Stimulated activated CD8-positive, alpha-beta memory T cell treated with anti-CD3 and anti-CD28 coated beads, Interleukin-15, amount 100 ng/mL, for 1 hour (primary cell): ENCODE measurements at regions not wholly inside any gene's neighbourhood (a gene's known extent, or its start where the extent isn't known, plus 50 kb on each side); places are given as distances from the start of the nearest gene placed in this dataset.

Experiments used
- DNase-seq: peaks from one replicate; pipeline ENCODE4 v3.0.0-alpha.2; 2020; ENCODE audit warnings: low read depth

DNA sequence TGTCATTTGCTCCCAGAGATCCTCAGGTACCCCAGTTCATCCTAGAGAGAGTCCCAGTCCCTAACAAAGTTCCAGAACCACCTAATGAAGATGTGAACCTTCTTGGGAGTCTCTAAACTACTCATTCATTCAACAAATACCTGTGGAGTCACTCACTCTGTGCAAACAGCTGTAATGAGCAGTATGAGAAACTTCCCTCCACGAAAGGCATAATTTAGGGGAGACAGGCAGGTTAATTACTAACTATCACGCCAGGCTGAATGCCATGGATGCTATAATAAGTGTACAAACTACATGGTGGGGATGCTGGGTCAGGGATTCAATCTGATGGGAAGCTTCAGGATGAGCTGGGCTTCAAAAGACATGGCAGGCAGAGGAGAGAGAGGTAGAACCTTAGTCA, 70.1 kb upstream of the AFDN start:
- DNase-seq = no peak

DNA sequence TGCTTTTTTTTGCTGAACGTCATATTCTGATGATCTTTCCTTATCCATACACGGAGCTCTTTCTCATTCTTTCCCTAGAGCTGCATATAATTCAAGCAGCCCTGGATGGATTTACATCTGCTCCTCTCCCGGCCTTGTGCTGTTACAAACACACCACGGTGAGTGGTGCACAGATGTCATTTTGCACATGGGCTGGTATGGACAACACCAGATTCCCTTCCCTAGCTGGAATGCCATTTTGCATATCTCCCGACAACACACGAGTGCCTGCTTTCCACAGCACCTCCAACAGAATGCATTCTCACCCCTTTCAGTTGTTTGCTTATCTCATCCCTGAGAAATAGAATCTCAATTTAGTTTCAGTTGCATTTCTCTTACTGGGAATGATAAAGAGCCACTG, 69.5 kb upstream of the AFDN start:
- no peak for DNase-seq

DNA sequence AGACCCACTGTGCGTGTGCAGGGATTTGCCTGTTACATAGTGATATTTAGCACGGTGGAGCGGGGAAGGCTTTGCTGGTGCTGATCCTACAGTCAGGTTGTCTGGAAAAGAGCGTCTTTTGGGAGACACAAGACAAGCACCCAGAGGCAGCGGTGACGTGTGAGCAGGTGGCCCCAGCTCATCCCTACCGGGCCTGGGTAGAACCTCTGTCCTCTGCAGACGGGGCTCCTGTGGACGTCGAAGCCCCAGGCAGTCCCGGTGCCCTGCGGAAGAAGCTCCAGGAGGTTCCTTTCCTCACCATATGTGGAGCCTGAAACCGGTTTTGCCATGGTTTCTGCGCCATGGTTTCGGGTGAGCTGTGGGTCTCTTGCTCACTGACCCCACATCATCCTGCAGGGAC, 68.9 kb upstream of the AFDN start:
- DNase-seq = no peak

DNA sequence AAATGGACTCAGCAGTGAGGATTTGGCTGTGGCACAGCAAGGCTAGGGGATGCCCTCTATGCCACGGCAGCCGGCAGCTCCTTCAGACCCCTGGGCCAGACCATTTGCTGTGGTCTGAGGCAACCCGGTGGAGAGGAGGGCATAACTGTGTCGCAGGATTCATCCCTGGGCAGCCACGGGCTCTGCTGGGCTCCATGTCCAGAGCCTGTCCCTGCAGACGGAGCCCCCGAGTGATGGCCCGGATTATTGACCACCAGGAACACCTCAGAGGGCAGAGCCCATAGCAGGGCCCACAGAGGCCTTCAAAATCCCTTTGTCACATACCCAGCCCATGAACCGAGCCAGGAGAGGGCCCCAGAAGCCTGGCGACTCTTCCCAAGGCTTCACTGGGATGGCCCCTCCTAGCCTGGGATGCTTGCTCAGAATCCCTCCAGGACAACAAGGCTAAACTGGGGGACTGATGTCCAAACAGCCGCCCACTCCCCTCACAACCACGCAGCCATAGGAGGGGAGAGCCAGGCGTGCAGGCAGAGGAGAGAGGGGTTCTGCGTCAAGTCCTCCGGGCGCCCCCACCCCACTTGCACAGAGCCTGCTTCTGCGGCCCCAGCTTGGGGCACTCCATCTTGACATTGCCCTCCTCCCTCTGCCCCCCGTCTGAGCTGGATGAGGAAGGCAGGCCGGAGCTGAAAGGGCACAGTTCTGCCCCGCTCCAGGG, 68.2 kb upstream of the AFDN start:
- no peak for DNase-seq

DNA sequence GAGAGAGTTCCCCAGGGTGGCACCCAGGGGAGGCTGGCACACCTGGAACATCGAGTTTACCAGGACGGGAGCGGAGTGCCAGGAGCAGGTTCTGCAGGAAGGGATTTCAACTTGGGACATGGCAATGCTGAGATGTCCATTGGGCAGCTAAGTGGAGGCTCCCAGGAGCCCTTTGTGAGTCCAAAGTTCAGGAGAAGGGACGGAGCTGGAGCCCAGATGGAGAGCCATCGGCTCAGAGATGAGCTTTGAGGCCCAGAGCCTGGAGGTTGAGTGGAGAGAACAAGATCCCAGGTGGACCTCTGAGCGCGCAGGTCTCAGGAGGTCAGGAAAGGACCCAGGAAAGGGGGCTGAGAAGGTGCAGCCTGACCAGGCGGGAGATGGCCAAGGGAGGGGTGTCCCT, 67.5 kb upstream of the AFDN start:
- DNase-seq = no peak

DNA sequence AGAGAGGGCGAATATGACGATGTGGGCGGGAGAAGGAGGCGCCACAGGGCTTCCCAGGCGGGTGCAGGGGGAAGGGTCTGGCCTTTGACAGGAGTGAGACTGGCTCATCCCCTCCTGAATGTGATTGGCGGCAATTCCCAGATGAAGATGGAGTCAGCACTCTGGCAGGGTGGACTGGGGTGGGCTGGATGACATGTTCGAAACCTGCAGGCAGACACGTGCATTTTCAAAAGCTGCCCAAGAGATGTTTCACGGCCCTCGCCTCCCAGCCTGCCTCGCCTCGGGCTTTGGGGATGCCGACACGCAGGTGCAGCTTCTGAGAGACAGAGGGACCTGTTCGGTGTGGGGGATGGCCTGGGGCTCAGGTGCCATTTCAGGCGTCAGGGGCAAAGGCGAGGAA, 66.8 kb upstream of the AFDN start:
- DNase-seq = no peak

DNA sequence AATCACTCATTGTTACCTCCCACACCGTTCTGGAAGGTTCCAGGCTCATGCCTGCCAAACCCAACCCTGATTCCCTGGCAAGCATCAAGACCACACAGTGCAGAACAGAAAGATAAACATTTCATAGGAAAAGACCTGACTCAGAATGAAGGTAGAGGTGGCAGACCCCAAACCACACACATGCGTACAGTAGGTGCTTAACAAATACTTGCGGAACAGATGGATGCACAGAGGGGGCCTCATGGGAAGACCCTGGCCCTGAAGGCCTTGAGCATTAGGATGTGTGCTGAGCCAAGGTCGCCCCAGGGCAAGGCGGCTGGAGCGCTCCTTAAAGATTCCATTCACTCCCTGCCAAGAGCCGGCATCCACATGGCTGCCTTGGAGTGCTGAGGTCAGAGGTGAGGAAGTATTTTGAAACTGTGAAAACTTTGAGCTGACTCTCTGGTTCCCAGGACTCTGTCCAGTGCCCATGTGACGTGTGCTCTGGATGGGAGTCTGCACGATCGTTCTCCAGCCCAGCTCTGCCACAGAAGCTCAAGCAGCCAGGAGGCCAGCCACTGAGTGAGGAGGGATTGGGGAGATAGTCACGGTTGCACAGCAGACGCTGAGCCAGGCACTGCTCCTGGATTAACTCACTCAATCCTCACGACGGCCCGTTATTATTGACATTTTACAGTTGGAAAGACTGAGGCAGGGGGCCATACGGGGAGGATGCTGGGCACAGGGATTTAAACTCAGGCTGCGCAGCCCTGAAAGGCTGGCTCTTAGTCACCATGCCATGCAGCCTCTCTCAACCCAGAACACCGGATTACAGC, 65.5 kb upstream of the AFDN start:
- DNase-seq = no peak

DNA sequence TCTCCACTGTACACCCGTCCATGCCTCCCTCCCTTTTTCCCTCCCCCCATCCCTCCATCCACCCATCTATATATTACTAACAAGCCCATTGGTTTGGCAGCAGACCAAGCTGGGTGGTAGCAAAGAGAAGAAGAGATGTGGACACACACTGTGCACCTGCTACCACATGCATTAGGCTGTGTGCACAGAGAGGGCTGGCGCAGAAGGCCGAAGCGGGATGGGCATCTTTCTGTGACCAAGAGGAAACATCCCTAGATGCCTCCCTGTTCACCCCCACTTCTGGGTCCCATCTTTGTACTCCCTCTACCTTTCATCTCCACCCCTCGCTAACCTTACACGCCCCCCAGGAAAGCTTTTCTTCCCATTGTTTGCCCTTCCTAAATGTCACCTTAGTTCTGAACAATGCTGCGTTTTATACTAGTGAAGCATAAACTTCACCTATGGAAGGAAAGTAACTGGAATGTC, 64.9 kb upstream of the AFDN start:
- no peak for DNase-seq

DNA sequence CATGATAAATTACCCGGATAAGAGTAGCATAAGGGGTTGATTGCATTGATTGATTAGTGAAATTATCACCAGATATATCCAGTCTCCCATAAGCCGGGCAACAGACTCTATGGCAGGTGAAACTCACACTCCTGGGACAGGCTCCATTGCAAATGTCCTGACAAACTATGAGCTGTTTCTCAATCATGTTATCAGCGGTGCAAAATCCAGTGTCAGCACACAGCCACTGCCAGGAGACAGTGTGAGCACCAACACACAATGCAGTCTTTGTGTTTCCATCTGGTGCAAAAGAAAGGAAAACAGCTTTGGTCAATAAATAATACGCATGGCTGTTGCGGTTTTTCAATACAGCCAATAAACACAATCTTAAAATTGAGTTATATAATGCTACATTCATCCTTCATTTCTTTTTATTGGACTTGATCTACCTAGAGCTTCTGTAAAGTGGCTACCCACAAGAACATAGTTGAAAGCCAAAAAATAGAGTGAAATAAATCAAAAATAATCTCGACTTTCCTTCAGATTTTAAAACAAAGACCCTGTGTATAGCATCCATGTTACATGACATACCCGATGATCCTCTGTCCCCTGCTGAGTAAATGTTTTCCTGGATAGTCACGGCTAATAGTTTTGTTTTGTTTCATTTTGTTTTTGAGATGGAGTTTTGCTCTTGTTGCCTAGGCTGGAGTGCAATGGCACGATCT, 64.3 kb upstream of the AFDN start:
- no peak for DNase-seq

DNA sequence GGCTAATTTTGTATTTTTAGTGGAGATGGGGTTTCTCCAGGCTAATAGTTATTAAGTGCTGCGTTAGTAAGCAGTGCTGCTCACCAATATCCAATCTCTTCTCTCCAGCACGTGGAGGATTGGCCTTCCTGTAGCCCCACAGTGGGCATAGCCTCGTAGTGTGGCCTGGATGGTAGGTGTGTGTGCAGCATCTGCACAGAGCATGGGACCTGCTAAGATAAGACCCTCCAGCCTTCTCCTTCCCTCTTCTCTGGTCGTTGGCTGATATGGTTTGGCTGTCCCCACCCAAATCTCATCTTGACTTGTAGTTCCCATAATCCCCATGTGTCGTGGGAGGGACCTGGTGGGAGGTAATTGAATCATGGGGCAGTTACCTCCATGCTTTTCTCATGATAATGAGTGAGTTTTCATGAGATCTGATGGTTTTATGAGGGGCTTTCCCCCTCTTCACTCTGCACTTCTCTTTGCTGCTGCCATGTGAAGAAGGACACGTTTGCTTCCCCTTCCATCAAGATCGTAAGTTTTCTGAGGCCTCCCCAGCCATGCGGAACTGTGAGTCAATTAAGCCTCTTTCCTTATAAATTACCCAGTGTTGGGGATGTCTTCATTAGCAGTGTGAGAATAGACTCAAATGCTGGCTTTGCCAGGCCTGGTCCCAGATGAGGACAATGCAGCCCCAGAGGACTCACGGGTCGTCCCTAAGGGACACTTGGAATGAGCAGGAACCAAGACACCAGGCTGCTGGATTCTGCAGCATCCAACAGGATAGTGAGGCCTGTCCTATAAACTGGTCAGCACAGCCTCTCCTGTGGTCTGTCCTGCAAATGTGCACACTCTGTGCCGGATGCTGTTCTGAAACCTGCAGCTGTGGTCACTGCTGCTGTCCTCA, 63.4 kb upstream of the AFDN start:
- no peak for DNase-seq

DNA sequence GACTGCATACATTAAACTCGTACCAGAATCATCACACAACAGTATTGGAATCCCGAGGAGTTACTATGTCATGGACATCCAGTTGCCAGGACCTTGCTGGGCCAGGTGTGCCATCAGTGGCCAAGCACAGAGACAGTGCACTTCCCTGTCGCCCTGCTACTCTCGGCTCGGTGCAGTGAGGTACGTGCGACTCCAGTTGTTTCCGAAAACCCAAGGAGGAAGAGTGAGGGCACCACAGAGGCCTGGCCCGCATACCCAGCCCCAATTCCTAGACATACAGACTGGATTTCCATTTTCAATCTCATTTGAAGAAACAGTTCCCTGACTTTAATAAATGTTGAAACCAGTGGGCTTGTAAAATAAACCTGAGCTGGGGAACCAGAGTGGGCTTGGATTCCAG, 62.5 kb upstream of the AFDN start:
- DNase-seq = no peak

DNA sequence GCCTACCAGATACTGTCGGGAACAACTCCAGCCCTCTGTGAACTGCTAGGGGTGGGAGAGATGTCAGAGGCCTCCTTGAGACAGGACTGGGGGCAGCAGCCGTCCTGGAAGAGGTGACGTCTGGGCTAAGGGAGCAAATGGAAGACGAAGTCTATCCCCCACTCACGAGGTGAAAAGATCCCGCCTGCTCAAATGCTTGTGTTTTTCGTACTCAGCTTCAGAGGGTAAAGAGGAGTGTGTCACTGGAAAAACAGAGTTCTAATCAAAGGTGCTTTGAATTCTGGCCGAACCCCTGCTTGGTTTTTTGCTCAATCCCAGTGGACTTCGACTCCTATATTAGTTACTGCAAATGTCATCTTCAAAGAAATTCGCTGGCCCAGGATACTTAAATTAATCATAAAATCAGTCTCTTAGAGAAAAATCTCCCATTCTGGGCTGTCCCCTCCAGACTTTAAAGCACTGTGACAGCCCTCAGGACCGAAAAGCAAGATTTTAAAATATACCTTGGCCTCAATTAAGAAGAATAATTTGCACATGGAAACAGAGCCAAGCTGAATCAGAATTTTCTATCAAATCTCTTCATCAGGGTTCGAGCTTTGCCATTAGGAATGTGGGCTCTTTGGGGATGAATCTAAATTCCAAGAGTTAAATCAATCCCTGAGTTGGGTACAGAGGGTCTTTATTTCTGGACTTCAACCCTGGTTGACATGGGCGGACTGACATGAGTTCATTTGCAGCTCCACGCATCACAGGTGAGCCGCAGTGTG, 61.8 kb upstream of the AFDN start:
- no peak for DNase-seq

DNA sequence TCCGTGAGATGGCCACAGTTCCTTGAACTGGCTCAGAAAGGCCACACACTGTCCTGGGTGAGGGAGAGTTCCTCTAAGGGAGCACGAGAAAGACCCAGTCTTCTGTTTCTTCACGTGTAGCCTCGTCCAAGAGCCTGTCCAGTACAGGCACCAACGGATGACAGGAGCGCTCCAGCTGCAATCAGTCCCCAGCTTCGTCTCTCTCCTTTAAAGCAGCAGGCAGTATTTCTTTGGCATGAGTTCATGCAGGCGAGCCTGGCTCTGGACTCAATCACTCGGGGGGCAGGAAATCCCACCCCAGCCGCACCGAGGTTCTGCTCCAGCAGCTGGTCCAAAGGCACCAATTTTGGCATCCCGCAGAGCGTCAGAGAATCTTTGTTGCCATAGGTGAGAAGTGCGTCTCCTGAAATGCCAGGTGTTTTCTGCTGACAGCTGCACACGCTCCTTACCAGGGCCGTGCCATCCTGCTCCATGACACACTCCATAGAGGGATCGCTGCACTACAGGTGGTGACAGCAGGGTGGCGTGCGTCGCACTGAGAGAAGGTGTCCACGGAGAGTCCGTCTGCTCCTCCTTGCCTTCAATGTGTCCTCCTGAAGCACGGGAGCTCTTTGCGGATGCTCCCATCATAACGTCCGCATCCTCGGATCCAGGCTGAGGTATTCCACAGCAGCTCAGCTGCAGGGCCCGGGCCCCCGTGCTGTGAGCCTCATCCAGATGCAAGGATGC, 59.6 kb upstream of the AFDN start:
- DNase-seq = no peak

DNA sequence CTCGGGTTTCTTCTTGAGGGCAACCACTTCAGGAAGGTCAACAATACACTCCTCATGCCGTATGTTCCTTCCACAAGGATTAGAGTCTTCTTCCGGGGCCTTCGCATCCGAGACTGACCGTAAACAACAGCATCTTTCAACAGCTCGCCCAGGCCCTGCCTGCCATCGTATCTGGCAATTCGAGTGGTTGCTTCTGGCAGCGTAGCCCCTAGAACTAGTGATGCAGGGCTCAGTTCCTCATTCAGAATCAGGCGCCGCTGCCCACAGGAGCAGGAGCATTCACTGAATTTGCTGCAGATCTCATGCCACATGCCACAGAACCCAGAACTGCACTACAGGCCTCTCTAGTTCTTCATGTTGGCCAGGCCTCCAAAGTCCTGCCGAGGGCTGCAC, 59.0 kb upstream of the AFDN start:
- DNase-seq = no peak

DNA sequence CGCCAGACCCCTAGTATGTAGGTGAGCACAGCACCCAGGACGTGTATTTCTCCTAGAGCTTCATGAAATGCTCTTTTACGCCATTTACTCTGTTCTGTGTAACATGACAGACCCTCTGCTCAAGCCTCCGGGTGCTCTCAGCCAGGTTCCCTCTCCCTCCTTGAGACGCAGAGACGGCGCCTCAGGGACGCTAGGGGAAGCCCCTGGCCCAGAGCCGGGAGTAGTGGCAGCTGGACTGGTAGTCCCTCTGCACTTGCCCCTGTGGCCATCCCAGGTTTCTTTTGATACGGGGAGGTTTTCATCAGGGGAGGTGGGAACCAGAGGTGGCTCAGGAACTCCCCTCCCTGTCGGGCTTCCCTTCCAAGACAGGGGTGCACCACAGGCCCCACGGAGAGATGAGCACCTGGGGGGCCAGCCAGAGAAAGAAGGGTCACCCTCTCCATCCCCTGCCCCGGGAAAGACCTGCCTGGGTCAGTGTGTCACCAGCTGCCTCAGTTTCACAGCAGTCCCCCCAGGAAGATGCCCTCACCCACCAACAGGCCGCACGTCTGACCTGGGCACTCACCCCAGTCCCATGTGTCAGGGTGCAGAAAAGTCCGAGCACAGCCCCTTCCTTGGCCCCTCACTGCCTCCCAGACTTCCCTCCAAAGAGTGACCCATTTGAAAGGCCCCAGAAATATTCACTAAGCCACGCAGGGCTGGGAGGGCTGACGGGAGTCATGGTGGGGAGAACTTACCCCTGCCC, 58.1 kb upstream of the AFDN start:
- no peak for DNase-seq

DNA sequence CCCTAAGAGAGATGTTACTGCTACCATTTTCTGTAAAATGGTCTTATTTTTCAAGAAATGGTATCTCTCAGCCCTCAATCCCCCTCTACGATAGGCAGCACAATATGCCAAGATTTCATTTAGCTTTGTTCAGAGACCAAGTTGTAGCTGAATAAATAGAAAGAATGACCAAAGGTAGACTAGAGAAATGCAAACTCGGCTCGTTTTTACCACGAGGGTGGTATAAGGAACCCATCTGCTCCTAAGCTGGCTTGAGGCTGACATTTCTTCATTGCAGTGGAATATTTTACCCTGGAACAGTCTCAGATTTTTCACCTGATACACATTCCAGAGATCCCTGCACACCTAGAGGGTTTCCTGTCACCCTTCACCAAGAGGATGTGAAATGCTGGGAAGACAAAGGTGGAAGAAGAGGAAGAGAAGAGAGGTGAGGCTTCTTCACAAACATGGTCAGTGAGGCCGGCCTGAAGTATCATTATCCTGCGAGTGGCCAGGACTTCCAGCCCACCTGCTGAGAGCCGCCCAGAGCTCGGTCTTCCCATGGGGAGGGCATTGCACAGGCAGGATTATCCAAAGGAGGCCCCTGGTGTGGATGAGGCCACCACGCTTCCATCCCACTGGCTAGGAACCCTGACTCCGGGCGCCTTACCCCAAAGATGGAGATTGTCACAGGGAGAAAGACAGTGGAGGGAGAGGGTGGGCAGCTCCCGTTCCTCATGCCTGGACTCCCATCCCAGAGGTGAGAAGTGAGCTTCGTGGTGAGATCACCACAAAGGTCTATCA, 57.1 kb upstream of the AFDN start:
- no peak for DNase-seq

DNA sequence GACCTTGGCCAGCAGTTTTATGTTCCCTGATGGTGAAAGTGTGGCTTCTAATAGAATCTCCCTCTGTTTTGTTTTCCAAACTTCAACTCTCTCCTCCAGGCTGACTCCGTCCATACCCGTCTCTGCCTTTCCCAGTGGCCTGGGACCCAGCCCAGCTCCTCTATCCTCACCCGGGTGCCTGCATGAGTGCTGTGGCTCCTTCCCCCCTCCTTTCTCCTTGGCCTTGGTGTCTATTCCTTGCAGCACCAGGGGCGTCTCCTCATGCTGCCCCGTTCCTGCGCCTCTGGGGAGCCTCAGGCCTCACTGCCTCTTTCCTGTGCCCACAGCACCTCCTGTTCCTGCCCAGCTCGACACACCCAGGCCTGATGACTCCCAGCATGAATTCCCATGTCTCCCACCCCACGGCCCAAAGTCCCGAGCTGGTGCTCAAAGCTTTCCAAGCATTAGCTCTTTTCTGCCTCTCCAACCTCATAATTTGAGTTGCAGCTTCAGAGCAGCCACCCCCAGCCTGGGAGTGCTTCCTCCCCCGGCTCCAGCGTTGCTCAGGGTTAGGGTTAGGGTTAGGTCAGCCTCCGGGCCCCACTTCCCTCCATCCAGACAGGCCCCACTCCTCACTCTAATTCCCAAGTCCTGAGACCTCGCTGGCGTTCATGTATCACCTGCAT, 56.3 kb upstream of the AFDN start:
- no peak for DNase-seq

DNA sequence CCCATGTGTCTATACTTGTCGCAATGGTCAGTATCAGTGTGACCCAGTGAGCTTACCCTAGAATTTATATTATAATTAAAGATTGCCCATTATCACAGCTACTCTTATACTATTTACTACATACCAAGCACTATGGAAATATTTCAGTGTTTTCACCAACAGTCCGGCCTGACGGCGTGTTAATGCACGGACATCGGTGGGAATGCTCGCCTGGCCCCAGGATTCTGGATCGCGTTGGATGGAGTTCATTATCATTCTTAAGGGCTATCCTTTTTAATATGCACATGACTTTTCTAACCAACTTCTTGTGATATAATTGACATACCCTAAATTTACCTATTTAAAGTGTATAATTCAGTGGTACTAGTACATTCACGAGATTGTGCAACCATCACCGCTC, 51.8 kb upstream of the AFDN start:
- no peak for DNase-seq
